IPS DF 19.7 (cell line): ENCODE measurements at regions not wholly inside any gene's neighbourhood (a gene's known extent, or its start where the extent isn't known, plus 50 kb on each side); places are given as distances from the start of the nearest gene placed in this dataset.

Experiments
- DNase-seq: peaks from one replicate; pipeline ENCODE4 v3.0.0-alpha.2; 2013; ENCODE audit warnings: low read depth, low spot score

DNA sequence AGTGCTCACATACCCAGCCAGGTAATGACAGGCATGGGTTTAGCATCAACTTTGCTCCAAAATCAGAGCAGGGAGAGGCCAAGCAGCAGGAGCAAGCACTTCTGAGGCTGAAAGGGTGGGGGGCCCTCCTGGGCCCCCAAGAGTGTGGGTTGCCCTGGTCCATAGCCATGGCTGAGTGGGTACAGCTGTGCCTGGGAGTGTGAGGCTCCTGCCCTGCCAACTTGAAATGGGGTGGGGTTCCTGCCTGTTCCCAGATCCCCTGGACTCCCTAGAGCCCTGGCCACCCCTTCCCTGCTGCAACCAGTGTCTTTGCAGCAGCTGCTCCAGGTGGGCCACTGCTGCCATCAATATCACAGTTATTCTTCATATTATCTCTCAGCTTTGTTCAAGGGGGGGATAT is 1224.2 kb upstream of the GJE1 start:
- DNase-seq: no peak

- DNase-seq: no peak
Measured at GRCh38 chr6:140907235-140907634, 1225.5 kb upstream of the GJE1 start.

- no peak for DNase-seq
Measured at GRCh38 chr6:140905724-140906123, 1227.0 kb upstream of the GJE1 start.

DNA sequence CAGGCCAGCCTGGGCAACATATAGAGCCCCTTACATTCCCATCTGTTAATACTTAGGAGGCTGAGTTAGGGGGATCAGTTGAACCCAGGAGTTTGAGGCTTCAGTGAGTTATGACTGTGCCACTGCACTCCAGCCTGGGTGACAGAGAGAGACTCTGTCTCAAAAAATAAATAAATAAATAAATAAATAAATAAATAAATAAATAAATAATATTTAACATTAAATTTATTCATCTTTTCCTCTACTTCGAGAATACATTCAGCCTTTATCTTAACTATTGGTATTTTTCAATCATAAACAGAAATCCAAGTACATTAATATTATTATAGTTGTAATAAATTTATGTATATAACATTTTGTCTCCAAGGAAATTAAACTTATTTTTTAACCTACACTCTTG is 1227.7 kb upstream of the GJE1 start:
- DNase-seq: no peak

DNA sequence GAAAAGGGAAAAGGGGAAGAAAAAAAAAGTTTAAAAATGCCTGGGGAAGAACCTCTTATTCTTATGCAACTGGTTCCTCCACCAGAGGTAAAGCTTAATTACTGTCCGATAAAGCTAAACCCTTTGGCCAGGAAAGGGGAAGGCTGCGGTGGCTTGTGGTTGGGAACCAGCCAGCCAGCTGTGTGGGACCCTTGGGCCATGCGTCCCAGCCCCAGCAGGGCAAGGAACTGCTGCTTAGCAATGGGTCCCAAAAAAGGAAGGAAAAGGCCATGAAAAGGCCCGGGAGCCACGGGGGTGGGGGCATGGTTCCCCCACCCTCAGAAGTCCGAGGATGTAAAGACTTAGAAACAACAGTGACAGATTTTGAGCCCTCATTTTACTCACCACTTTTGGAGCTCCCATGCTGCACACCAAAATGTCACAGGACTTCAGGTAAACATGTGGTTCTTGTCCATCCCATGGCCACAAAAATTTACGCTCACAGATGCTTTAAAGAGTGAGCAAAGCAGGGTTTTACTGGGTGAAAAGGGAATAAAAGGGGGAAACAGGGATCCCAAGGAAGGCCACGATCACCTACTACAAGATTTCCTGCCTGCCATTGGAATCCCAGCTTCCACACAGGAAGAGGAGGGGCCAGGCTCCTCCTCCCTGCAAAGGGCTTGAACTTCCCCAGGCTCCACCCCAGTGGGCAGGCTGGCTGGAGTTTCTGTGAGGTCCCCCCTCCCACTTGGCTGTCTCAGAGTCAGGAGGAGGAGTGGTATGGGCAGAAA is 1234.7 kb upstream of the GJE1 start:
- DNase-seq: no peak

- no peak for DNase-seq
Measured at GRCh38 chr6:140897349-140897748, 1235.4 kb upstream of the GJE1 start.

DNA sequence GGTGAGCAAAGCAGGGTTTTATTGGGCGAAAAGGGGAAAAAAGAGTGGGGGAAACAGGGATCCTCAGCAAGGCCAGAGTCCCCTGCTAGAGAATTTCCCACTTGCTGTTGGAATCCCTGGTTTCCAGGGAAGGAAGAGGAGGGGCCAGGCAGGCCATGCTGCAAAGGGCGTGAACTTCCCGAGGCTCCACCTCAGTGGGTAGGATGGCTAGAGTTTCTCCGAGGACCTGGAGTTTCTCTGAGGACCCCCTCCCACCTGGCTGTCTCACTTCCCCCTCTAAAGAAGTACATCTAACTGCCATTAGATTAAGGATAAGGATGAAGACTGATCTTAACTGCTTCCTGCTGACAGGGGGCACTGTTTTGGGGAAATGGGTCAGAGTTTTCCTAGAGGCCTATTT is 1239.3 kb upstream of the GJE1 start:
- no peak for DNase-seq

DNA sequence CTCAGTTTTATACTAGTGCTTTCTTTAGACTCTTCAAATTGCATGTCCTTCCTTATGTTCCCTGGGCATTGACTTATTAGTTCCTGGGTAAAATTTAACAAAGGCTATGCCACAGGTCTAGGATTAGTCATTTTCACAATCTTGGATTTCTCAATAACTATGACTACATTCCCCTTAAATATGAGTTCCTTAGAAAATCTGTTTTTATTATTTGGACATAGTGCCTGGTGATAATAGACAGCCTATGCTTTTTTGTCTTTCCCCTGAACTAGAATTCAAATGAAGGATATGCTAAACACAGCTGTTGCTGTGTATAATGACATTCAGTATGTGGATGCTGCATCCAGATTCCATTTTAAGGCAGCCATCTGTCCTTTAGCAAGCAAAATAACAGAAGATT is 1252.8 kb upstream of the GJE1 start:
- DNase-seq: no peak

GRCh38 chr6:140874066-140874465 is 1258.7 kb upstream of the GJE1 start:
- DNase-seq: no peak

DNA sequence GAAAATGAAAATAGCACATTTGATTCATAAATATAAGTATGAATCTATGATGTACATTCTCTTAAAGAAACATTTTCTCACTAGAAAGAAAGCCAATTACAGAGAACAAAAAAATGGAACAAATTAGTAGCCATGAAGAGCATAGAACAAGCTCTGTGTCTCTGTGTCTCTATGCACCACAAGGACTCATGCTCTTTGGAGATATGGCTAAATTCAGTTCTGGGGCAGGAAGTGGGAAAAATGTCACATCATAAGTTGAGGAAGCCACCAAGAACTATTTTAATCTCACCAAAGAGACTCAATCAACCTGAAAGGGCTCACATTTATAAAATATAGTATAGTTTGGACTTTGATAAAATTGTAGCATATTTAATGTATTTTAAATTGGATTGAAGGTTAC is 1259.8 kb upstream of the GJE1 start:
- no peak for DNase-seq

GRCh38 chr6:140871911-140872310 is 1260.8 kb upstream of the GJE1 start:
- no peak for DNase-seq

DNA sequence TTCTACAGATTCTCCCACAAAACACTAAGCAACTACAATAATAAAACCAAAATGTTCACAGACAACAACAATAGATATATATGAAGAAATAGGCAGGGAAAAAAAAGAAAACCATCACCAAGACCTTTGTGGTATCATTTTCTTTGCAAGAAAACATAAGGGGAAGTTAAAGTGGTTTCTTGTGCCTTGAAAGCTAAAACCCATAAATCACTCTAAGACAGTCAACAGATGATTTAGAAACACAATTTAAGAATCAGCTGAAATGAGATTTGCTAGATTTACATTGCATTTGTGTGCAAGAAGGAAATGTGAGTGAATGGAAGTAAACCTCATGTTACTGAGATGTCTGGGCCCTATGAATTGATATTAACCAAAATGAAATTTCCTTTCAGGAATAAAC is 1265.4 kb upstream of the GJE1 start:
- DNase-seq: no peak

DNA sequence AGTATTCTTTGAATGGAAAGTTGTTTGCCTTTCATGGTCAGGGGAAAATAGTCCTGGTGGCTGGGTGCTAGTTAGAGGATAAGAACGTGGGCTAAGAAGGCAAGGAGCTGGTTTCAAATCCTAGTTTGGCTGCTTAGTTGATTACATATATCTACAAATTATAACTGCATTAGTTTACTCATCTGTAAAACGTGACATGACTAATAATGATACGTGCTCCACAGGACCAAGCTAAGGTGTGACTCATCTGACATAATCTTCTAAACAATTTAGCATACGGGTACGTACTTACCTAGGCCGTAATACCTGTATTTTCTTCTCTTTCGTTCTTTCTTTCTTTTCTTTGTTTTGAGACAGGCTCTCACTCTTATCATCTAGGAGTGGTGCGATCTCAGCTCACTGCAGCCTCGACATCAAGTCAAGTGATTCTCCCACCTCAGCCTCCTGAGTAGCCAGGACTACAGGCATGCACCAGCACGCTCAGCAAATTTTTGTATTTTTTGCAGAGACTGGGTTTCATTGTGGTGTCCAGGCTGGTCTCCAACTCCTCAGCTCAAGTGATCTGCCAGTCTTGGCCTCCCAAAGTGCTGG is 1274.2 kb upstream of the GJE1 start:
- no peak for DNase-seq

DNA sequence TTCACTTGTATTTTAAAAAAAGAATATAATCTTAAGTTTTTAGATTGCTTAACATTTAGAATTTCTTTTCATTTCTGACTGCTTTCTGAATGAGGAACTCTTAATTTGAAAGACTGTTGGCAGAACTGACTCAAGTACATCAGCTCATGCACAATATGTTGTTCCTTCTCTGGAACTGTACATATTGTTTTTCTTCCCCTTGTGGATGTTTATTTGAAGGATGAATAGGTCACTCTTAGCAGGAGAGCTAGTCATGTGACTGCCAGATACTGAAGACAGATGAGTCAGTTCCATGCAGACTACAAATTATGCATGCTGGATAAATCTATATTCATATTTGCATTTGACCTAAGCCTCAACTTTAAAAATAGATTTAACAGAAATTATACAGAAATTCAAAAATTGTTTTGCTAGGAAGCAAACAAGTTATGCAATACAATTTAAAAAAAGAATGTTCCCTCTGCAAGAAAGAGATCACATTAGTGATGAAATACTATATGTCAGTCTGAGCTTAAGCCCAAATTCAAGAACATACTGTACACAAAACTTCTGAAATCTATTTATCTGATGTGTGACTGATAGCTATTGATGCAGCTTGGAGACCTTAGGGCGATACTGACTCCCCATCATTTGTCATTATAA is 1274.9 kb upstream of the GJE1 start:
- DNase-seq: no peak

- no peak for DNase-seq
Measured at GRCh38 chr6:140855520-140855919, 1277.2 kb upstream of the GJE1 start.

DNA sequence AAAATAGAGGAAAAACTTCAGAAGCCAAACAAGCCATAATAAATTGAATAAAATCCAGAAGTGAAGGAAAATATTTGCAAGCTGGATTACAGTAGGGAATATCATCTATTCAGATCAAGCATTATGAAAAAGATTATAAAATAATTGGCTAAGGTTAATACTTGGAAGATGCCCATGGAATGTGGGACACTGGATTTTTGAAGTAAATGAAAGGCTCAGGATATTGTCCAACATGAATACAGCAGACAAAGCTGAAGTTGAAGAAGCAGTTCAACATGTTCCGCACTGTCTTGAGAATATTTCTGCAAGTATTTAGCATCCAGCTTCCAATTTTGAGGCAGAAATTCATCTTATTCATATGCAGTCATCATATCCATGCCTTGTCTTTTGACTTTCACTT is 1278.4 kb upstream of the GJE1 start:
- no peak for DNase-seq

DNA sequence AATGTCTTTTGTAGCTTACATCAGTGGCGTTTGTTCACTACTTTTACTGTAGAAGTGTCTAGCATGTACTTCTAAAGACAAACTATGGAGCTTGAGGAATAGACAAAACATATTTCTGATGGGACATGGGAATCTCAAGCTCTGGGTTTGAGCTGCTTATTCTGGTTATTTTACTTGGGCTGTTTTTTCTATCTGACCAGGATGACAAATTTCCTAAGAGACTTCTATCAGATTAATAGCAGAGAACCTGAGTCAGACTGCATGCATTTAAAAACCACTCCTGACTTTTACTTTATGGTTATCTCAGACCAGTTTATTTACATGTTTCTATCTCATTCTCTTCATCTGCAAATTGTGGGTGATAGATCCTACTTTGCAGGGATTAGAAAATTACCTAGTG is 1282.3 kb upstream of the GJE1 start:
- DNase-seq: no peak

DNA sequence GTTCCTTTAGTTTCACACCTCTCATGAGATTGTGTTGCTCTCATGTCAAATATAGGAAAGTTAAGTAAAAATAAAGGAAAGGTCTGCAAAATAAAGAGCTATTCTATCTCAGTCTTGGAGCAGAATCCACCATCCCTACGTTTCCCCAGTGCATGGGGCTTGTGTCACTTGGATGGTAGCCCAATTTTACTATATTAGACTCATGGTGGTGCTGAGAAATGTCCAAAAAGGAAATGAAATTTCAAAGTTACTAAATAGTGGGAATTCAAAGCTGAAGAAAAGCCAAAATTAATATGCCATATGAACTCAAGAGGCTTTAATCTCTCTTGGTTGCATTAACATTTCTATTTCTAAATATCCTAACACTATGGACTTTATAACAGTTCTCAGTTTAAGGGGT is 1283.3 kb upstream of the GJE1 start:
- DNase-seq: no peak

DNA sequence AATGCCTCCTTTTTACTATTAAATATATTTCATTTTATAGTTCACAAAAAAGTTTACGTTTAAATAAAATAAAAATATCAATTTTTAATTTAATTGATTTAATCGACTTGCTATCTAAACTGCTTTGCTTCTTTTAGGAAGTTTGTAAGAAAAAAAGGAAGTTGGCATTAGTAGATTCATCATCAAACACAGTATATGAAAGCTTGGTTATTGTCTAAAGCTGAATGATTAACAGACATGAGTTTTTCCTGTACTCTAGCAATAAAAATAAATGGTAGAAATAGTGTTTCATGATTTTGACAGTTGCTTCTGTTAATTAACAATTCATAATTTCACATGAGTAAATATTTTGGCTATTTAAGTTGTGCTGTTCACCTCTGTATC is 1285.5 kb upstream of the GJE1 start:
- no peak for DNase-seq

DNA sequence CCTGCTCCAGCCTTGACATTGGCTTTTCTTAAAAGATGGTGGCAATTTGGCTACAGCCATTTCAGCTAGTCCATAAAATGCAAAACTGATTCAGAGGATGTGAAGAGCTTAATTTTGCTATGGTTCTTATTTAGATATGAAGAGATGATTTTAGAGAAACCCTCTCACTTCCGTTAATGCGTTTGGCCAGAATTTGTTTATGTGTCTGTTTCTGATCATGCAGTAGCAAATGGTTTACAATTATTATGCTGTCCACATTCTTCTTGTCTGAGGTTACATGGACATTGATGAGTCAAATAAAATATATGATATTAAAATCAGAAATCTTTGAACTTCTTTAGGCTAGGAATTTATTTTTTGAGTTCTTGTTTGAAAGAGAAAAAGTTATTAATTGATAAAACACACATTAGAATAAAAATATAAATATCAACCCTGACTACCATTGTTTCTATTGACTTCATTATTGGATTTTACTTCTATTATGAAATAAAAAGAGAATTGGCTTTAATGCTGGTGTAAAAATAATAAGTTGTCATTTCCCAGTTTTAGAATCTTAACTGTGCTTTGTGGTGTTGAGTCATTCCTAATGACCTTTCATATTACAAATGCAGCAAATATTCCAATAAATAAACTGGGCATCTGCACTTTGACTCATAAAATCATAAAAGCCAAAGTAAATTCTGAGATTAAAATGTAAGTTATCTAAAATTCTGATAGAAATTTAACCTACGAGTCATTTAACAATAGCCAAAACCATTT is 1286.0 kb upstream of the GJE1 start:
- no peak for DNase-seq

DNA sequence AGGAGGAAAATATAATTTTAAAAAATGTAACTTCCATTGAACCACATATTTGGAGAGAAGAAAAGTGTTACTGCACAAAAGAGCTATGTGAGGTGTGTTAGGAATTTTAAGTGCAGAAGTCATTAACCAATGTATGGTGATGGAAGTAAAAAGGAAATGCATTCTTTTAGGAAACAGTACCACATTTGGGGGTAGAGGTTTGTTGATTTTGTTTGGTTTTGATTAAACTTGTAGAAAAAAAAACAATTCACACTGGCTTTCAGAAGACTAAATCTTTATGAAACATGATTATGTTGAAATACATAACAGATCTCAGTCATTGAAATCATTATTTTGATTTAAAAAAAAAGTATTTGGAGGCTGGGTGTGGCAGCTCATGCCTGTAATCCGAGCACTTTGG is 1287.0 kb upstream of the GJE1 start:
- no peak for DNase-seq

- no peak for DNase-seq
Measured at GRCh38 chr6:140844167-140844566, 1288.6 kb upstream of the GJE1 start.

- no peak for DNase-seq
Measured at GRCh38 chr6:140833408-140833807, 1299.3 kb upstream of the GJE1 start.
